ENCODE measurements at regions not wholly inside any gene's neighbourhood (a gene's known extent, or its start where the extent isn't known, plus 50 kb on each side); places are given as distances from the start of the nearest gene placed in this dataset.
A peak's percentile ranks its signal among the peaks of the same experiment; 100 is the strongest.

- Histone ChIP-seq H3K36me3 (ENCODE audit: control insufficient read depth, insufficient read depth, low read length) (no peaks in the 10 kb centered on the region), H3K4me1 (ENCODE audit: control insufficient read depth, insufficient read depth, low read length) (no peaks in the 10 kb centered on the region), H3K9me3 (ENCODE audit: control insufficient read depth, insufficient read depth, low read length) (peaks cover 2% of the 10 kb centered on the region), H3K27me3 (ENCODE audit: control insufficient read depth, insufficient read depth, low read length) (no peaks in the 10 kb centered on the region), H3K4me3 (ENCODE audit: low read depth, low read length) (no peak overlapping the region), H3K27ac (ENCODE audit: low read depth, low read length) (no peak overlapping the region)
- no peak for DNase-seq (ENCODE audit: low read depth in 4 of 6, low spot score in 6 of 6)
- WGBS (ENCODE audit: insufficient coverage), result no CpG with 5 or more reads among the region's 1 CpG
Measured at GRCh38 chr18:41263956-41264355, 691.1 kb upstream of the PIK3C3 start.

DNA sequence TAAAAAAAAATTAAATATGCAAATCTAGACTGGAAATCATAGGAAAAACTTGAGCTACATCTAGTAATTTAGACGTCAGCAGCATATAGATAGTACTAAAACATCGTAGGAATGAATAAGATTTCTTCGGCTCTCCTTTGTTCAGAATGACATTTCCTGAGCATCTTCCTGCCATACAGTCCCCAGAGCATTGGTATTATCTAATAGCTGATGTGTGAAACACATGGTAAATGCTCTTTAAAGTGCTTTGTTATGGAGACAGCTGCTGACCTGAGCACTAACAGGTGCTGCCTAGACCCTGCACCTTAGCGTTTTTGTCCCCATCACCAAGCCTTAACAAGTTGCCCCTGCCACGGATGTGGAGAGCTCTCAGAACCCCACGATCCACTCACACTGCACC is 692.3 kb upstream of the PIK3C3 start:
- no peaks in the 10 kb centered on the region for H3K27me3 ChIP-seq (ENCODE audit: control insufficient read depth, insufficient read depth, low read length)
- no peaks in the 10 kb centered on the region for H3K4me1 ChIP-seq (ENCODE audit: control insufficient read depth, insufficient read depth, low read length)
- WGBS (ENCODE audit: insufficient coverage), result 95% methylated on average over 3 of the region's 6 CpGs
- DNase-seq (ENCODE audit: low read depth in 4 of 6, low spot score in 6 of 6), result no peak
- H3K36me3 ChIP-seq (ENCODE audit: control insufficient read depth, insufficient read depth, low read length), result no peaks in the 10 kb centered on the region
- no peak overlapping the region for H3K4me3 ChIP-seq (ENCODE audit: low read depth, low read length)
- H3K9me3 ChIP-seq (ENCODE audit: control insufficient read depth, insufficient read depth, low read length), result peaks cover 2% of the 10 kb centered on the region
- no peak overlapping the region for H3K27ac ChIP-seq (ENCODE audit: low read depth, low read length)

- Histone ChIP-seq H3K36me3 (ENCODE audit: control insufficient read depth, insufficient read depth, low read length) (no peaks in the 10 kb centered on the region), H3K27ac (ENCODE audit: low read depth, low read length) (no peak overlapping the region), H3K27me3 (ENCODE audit: control insufficient read depth, insufficient read depth, low read length) (no peaks in the 10 kb centered on the region), H3K4me3 (ENCODE audit: low read depth, low read length) (no peak overlapping the region), H3K9me3 (ENCODE audit: control insufficient read depth, insufficient read depth, low read length) (no peaks in the 10 kb centered on the region), H3K4me1 (ENCODE audit: control insufficient read depth, insufficient read depth, low read length) (no peaks in the 10 kb centered on the region)
- no CpG with 5 or more reads among the region's 3 CpGs for WGBS (ENCODE audit: insufficient coverage)
- peak in 3 of 6 donors; percentile 7 to 86 (median 67) for DNase-seq (ENCODE audit: low read depth in 4 of 6, low spot score in 6 of 6)
Measured at GRCh38 chr18:41244591-41245037, 710.4 kb upstream of the PIK3C3 start.

DNA sequence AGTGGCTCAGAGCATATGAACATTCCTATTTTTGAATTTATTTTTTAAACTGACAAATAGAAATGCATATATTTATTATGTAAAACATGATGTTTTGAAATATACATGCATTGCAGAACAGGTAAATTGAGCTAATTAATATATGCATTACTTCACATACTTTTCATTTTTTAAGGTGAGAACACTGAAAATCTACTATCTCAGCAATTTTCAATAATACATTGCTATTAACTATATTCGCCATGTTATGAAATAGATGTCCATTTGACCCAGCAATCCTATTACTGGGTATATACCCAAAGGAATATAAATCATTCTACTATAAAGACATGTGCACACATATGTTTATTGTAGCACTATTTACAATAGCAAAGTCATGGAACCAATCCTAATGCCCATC is 717.7 kb upstream of the PIK3C3 start:
- Histone ChIP-seq H3K4me3 (ENCODE audit: low read depth, low read length) (no peak overlapping the region), H3K27me3 (ENCODE audit: control insufficient read depth, insufficient read depth, low read length) (no peaks in the 10 kb centered on the region), H3K9me3 (ENCODE audit: control insufficient read depth, insufficient read depth, low read length) (peaks cover 2% of the 10 kb centered on the region), H3K4me1 (ENCODE audit: control insufficient read depth, insufficient read depth, low read length) (no peaks in the 10 kb centered on the region), H3K27ac (ENCODE audit: low read depth, low read length) (no peak overlapping the region), H3K36me3 (ENCODE audit: control insufficient read depth, insufficient read depth, low read length) (no peaks in the 10 kb centered on the region)
- DNase-seq (ENCODE audit: low read depth in 4 of 6, low spot score in 6 of 6), result no peak
- no CpG with 5 or more reads among the region's 1 CpG for WGBS (ENCODE audit: insufficient coverage)

DNA sequence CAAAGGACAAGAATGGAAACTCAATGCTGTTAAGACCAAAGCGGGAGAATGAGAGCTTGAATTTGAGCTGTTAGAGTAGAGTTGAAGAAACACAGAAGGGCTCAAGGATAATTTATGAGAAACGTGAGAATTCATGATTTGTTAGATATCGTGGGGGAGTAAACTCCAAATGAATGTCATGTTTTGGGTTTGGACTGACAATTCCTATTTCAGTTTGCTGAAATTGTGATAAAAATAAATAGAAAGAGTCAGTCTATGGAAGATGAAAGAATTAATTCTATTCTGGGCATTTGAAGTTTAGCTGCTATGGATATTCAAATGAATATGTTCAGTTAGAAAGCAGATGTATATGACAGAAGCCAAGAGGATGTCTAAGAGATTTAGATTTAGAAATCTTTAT is 723.4 kb upstream of the PIK3C3 start:
- Histone ChIP-seq H3K4me3 (ENCODE audit: low read depth, low read length) (no peak overlapping the region), H3K4me1 (ENCODE audit: control insufficient read depth, insufficient read depth, low read length) (no peaks in the 10 kb centered on the region), H3K27ac (ENCODE audit: low read depth, low read length) (no peak overlapping the region), H3K36me3 (ENCODE audit: control insufficient read depth, insufficient read depth, low read length) (no peaks in the 10 kb centered on the region), H3K9me3 (ENCODE audit: control insufficient read depth, insufficient read depth, low read length) (no peaks in the 10 kb centered on the region), H3K27me3 (ENCODE audit: control insufficient read depth, insufficient read depth, low read length) (no peaks in the 10 kb centered on the region)
- 97% methylated on average over 3 of the region's 3 CpGs for WGBS (ENCODE audit: insufficient coverage)
- peak in 1 of 6 donors; percentile 69 for DNase-seq (ENCODE audit: low read depth in 4 of 6, low spot score in 6 of 6)

- no peaks in the 10 kb centered on the region for H3K4me1 ChIP-seq (ENCODE audit: control insufficient read depth, insufficient read depth, low read length)
- H3K4me3 ChIP-seq (ENCODE audit: low read depth, low read length), result no peak overlapping the region
- no peaks in the 10 kb centered on the region for H3K36me3 ChIP-seq (ENCODE audit: control insufficient read depth, insufficient read depth, low read length)
- no peaks in the 10 kb centered on the region for H3K9me3 ChIP-seq (ENCODE audit: control insufficient read depth, insufficient read depth, low read length)
- H3K27ac ChIP-seq (ENCODE audit: low read depth, low read length), result no peak overlapping the region
- DNase-seq (ENCODE audit: low read depth in 4 of 6, low spot score in 6 of 6), result no peak
- 71% methylated on average over 1 of the region's 1 CpG for WGBS (ENCODE audit: insufficient coverage)
- no peaks in the 10 kb centered on the region for H3K27me3 ChIP-seq (ENCODE audit: control insufficient read depth, insufficient read depth, low read length)
Measured at GRCh38 chr18:41227993-41228392, 727.0 kb upstream of the PIK3C3 start.

DNA sequence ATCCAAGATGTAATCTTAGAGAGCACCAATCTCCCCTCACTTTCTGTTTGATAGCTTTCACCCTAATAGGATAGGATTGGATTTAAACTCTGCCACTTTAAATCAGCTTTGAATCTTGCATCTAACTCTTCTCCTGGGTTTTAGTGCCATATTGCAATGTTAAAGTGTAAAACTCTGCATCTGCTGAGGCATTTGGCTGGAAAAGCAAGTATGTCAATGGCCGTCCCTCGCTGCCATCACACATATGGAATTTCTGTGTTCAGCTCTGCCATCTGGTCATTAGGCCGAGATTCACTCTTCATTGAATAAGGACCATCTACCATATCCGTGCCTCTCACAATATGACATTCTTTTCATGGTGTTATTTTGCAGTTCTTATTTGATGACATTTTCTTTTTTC is 728.1 kb upstream of the PIK3C3 start:
- Histone ChIP-seq H3K36me3 (ENCODE audit: control insufficient read depth, insufficient read depth, low read length) (no peaks in the 10 kb centered on the region), H3K4me3 (ENCODE audit: low read depth, low read length) (no peak overlapping the region), H3K27ac (ENCODE audit: low read depth, low read length) (no peak overlapping the region), H3K4me1 (ENCODE audit: control insufficient read depth, insufficient read depth, low read length) (no peaks in the 10 kb centered on the region), H3K27me3 (ENCODE audit: control insufficient read depth, insufficient read depth, low read length) (no peaks in the 10 kb centered on the region), H3K9me3 (ENCODE audit: control insufficient read depth, insufficient read depth, low read length) (no peaks in the 10 kb centered on the region)
- peak in 2 of 6 donors; percentile 72 to 92 for DNase-seq (ENCODE audit: low read depth in 4 of 6, low spot score in 6 of 6)
- 100% methylated on average over 2 of the region's 4 CpGs for WGBS (ENCODE audit: insufficient coverage)

DNA sequence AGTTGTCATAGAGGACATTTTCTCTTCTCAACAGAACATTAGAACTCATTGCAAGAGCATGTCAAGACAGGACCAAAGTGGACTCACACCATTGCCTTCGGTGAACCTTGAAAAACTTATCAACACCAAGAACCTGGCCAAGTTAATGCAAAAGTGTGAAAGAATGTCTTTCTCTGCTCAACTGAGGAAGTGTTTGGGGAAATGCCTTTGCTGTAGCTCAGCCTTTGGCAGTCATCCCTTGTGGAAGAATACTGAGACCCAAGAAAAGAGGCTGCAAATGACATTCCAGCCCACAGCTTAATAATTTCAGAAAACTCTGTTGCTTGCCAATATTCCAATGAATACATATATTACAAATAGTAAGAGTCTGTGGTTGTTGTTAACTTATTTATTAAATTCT is 728.8 kb upstream of the PIK3C3 start:
- H3K4me3 ChIP-seq (ENCODE audit: low read depth, low read length), result no peak overlapping the region
- H3K4me1 ChIP-seq (ENCODE audit: control insufficient read depth, insufficient read depth, low read length), result no peaks in the 10 kb centered on the region
- H3K36me3 ChIP-seq (ENCODE audit: control insufficient read depth, insufficient read depth, low read length), result no peaks in the 10 kb centered on the region
- no peaks in the 10 kb centered on the region for H3K27me3 ChIP-seq (ENCODE audit: control insufficient read depth, insufficient read depth, low read length)
- DNase-seq (ENCODE audit: low read depth in 4 of 6, low spot score in 6 of 6), result peak in 1 of 6 donors; percentile 39
- H3K9me3 ChIP-seq (ENCODE audit: control insufficient read depth, insufficient read depth, low read length), result no peaks in the 10 kb centered on the region
- no peak overlapping the region for H3K27ac ChIP-seq (ENCODE audit: low read depth, low read length)
- no CpG with 5 or more reads among the region's 1 CpG for WGBS (ENCODE audit: insufficient coverage)

DNA sequence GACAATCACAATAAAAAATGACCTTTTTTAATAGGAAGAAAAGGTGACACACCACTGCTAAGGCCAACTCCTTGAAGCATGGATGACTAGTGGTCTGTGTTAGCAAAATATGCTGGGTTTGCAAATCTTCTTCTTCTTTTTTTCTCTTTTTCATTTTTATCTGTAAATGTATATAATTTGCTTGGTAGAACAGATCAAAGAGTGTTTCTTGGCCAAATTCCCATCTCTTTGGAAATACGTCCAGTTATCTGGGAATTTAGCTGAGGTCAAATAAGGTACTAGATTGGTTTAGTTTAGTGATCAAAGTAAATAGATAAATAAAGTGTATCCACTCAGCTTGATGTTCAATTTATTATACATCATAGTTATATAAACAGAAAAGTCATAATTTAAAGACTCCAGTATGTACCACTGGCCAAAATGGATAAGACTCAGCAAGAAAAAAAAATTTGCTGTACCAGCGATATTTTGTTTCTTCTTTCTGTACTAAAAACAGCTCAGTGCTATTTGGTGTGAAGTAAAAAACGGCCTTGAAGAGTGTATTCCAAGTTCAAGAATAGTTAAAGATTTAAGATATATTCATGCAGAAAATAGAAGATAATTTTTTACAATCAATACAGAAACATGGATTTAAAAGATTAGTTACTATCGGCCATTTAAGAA is 738.6 kb upstream of the PIK3C3 start:
- H3K4me1 ChIP-seq (ENCODE audit: control insufficient read depth, insufficient read depth, low read length), result no peaks in the 10 kb centered on the region
- no peaks in the 10 kb centered on the region for H3K36me3 ChIP-seq (ENCODE audit: control insufficient read depth, insufficient read depth, low read length)
- no peak overlapping the region for H3K4me3 ChIP-seq (ENCODE audit: low read depth, low read length)
- no peaks in the 10 kb centered on the region for H3K9me3 ChIP-seq (ENCODE audit: control insufficient read depth, insufficient read depth, low read length)
- H3K27me3 ChIP-seq (ENCODE audit: control insufficient read depth, insufficient read depth, low read length), result no peaks in the 10 kb centered on the region
- H3K27ac ChIP-seq (ENCODE audit: low read depth, low read length), result no peak overlapping the region
- no peak for DNase-seq (ENCODE audit: low read depth in 4 of 6, low spot score in 6 of 6)
- no CpG with 5 or more reads among the region's 4 CpGs for WGBS (ENCODE audit: insufficient coverage)

GRCh38 chr18:41207706-41208105 is 747.3 kb upstream of the PIK3C3 start:
- Histone ChIP-seq H3K36me3 (ENCODE audit: control insufficient read depth, insufficient read depth, low read length) (no peaks in the 10 kb centered on the region), H3K4me1 (ENCODE audit: control insufficient read depth, insufficient read depth, low read length) (no peaks in the 10 kb centered on the region), H3K27me3 (ENCODE audit: control insufficient read depth, insufficient read depth, low read length) (no peaks in the 10 kb centered on the region), H3K4me3 (ENCODE audit: low read depth, low read length) (no peak overlapping the region), H3K27ac (ENCODE audit: low read depth, low read length) (no peak overlapping the region), H3K9me3 (ENCODE audit: control insufficient read depth, insufficient read depth, low read length) (no peaks in the 10 kb centered on the region)
- WGBS (ENCODE audit: insufficient coverage), result no CpG with 5 or more reads among the region's 2 CpGs
- DNase-seq (ENCODE audit: low read depth in 4 of 6, low spot score in 6 of 6), result peak in 1 of 6 donors; percentile 65
